Lung (tissue), 11 donors: ENCODE measurements at regions not wholly inside any gene's neighbourhood (a gene's known extent, or its start where the extent isn't known, plus 50 kb on each side); places are given as distances from the start of the nearest gene placed in this dataset.

Experiments
- ATAC-seq: fragments of 200-7000 bp; cut with Tn5 transposase; one replicate; pipeline ENCODE4 v1.9.1; 2020; ENCODE audit warnings: moderate number of reproducible peaks; ENCODE audit not compliant: insufficient read depth, low FRiP score
- DNase-seq, 3 donors: peaks; one replicate each; pipeline ENCODE4 v3.0.0-alpha.2; 2013 to 2017
- H3K27ac ChIP-seq, 2 donors: one replicate each; pipeline ENCODE4 v1.5.1; 2013; ENCODE audit warnings: mild to moderate bottlenecking in 2 of 2, moderate library complexity in 2 of 2, control low read depth in 1 of 2, inconsistent platforms in 1 of 2, low read depth in 1 of 2, low read length in 1 of 2
- H3K27me3 ChIP-seq, 3 donors: one replicate each; pipeline ENCODE4 v1.5.1; 2013; ENCODE audit warnings: low read length in 2 of 3; ENCODE audit not compliant: control insufficient read depth in 3 of 3, insufficient read depth in 3 of 3
- H3K36me3 ChIP-seq, 4 donors: one replicate each; pipeline ENCODE4 v1.5.1; 2013; ENCODE audit warnings: low read length in 4 of 4, mild to moderate bottlenecking in 1 of 4, moderate library complexity in 1 of 4; ENCODE audit not compliant: control insufficient read depth in 4 of 4, insufficient read depth in 4 of 4
- H3K4me1 ChIP-seq, 5 donors: one replicate each; pipeline ENCODE4 v1.5.1; 2013; ENCODE audit warnings: low read length in 5 of 5, mild to moderate bottlenecking in 2 of 5, moderate library complexity in 1 of 5; ENCODE audit not compliant: control insufficient read depth in 5 of 5, insufficient read depth in 5 of 5
- H3K4me3 ChIP-seq: one replicate; pipeline ENCODE4 v1.5.1; 2013; ENCODE audit warnings: mild to moderate bottlenecking, control low read depth, moderate library complexity
- H3K9ac ChIP-seq, 2 donors: one replicate each; pipeline ENCODE4 v1.5.1; 2013; ENCODE audit warnings: low read length in 2 of 2, control low read depth in 1 of 2; ENCODE audit not compliant: insufficient read depth in 1 of 2
- H3K9me3 ChIP-seq, 4 donors: one replicate each; pipeline ENCODE4 v1.5.1; 2013; ENCODE audit warnings: low read length in 3 of 4, mild to moderate bottlenecking in 1 of 4, moderate library complexity in 1 of 4; ENCODE audit not compliant: control insufficient read depth in 4 of 4, insufficient read depth in 3 of 4
- CTCF ChIP-seq: IDR thresholded peaks from 2 replicates; pipeline ENCODE4 v1.5.1; 2012; ENCODE audit warnings: mild to moderate bottlenecking; ENCODE audit errors: control extremely low read depth, extremely low read depth
- WGBS, 2 donors: extraction: QIAGEN DNeasy Blood & Tissue Kit; methylation state at CpG; one replicate each; pipeline ENCODE4 v1.1.7; 2013; 5-methylcytosine and 5-hydroxymethylcytosine counted together
- donor health status: control.
- donor health status: control.
- donor health status: Bipolar disorder and iron deficiency.
- donor health status: healthy.
- donor health status: DM: yes; HTN: yes; CAD: no.

GRCh38 chr5:6006838-6007314, 371.5 kb downstream of the MED10 start:
- Histone ChIP-seq H3K9me3 (peaks cover 0 to 2% (median 0%) of the 10 kb centered on the region in 4 donors), H3K36me3 (no peaks in the 10 kb centered on the region), H3K4me1 (no peaks in the 10 kb centered on the region), H3K4me3 (no peak overlapping the region), H3K27ac (no peak overlapping the region), H3K9ac (no peak overlapping the region), H3K27me3 (no peaks in the 10 kb centered on the region)
- 82 to 88% methylated on average over 7 to 9 of the region's 9 CpGs for WGBS, 2 donors
- ATAC-seq (no peak), DNase-seq (no peak)
- no peak for TF ChIP-seq CTCF

GRCh38 chr5:6003040-6003825, 375.1 kb downstream of the MED10 start:
- Histone ChIP-seq H3K27ac (no peak overlapping the region), H3K9ac (no peak overlapping the region), H3K4me3 (no peak overlapping the region), H3K4me1 (no peaks in the 10 kb centered on the region), H3K36me3 (no peaks in the 10 kb centered on the region), H3K27me3 (no peaks in the 10 kb centered on the region), H3K9me3 (peaks cover 0 to 2% (median 0%) of the 10 kb centered on the region in 4 donors)
- DNase-seq (no peak), ATAC-seq (no peak)
- 82 to 87% methylated on average over 11 of the region's 11 CpGs for WGBS, 2 donors
- no peak for TF ChIP-seq CTCF

- Histone ChIP-seq H3K27ac (no peak overlapping the region), H3K4me1 (no peaks in the 10 kb centered on the region), H3K4me3 (no peak overlapping the region), H3K27me3 (no peaks in the 10 kb centered on the region), H3K9me3 (peaks cover 0 to 6% (median 1%) of the 10 kb centered on the region in 4 donors), H3K36me3 (no peaks in the 10 kb centered on the region), H3K9ac (no peak overlapping the region)
- no peak for DNase-seq
- TF ChIP-seq CTCF: no peak
- ATAC-seq: no peak
- WGBS, 2 donors: 60 to 68% methylated on average over 6 of the region's 6 CpGs
Observed at GRCh38 chr5:6000867-6001266, 377.5 kb downstream of the MED10 start.
